Endothelial cell of umbilical vein (primary cell): ENCODE measurements at regions not wholly inside any gene's neighbourhood (a gene's known extent, or its start where the extent isn't known, plus 50 kb on each side); places are given as distances from the start of the nearest gene placed in this dataset.

Experiments used
- BruUV-seq: library from RNA; stranded (reverse); fragments of 400-500 nt; replicated peaks from 2 replicates; lab custom pipeline; 2021; lab: Mats Ljungman, UMichigan
- CTCF ChIA-PET: fragments of 300-600, 350-600 bp; sonication (Branson Sonifier 250); formaldehyde crosslinking; loops from one replicate; lab custom pipeline; 2021; ENCODE audit warnings: antibody characterized with exemption, inconsistent platforms; lab: Charles Lee
- POLR2A ChIA-PET: fragments of 300-600, 350-600 bp; sonication (Branson Sonifier 250); formaldehyde crosslinking; loops from one replicate; lab custom pipeline; 2021; ENCODE audit warnings: antibody characterized with exemption, inconsistent platforms; lab: Charles Lee
- DNase-seq: peaks from one replicate; pipeline ENCODE4 v3.0.0-alpha.2; 2011; ENCODE audit warnings: low read depth, low spot score
- FAIRE-seq: peaks from 2 replicates; lab custom pipeline; 2011; peaks lifted over from hg19 to GRCh38; lab: Jason Lieb, UNC
- H2AFZ ChIP-seq: 2 replicates; pipeline ENCODE4 v1.6.0; 2012; ENCODE audit warnings: low read depth, low read length, control low read depth, inconsistent platforms
- H3K27ac ChIP-seq: 2 replicates; pipeline ENCODE4 v1.5.1; 2011; ENCODE audit warnings: low read depth, mild to moderate bottlenecking, control low read depth, low read length, moderate library complexity; ENCODE audit not compliant: insufficient read depth
- H3K27me3 ChIP-seq, 2 experiments: 2 replicates each; pipeline versions ENCODE4 v1.6.0 to v1.6.1; 2011; ENCODE audit warnings: low read length in 2 of 2, mixed read lengths in 1 of 2; ENCODE audit not compliant: control insufficient read depth in 2 of 2, insufficient read depth in 2 of 2
- H3K36me3 ChIP-seq, 2 experiments: 2 replicates in 1 of 2; 3 replicates in 1 of 2; pipeline ENCODE4 v1.5.1; 2011; ENCODE audit warnings: low read length in 2 of 2, mild to moderate bottlenecking in 1 of 2, moderate library complexity in 1 of 2; ENCODE audit not compliant: control insufficient read depth in 2 of 2, insufficient read depth in 2 of 2; ENCODE audit errors: extremely low read depth in 1 of 2
- H3K4me1 ChIP-seq: 3 replicates; pipeline ENCODE4 v1.5.1; 2011; ENCODE audit warnings: mild to moderate bottlenecking, low read length; ENCODE audit not compliant: control insufficient read depth, insufficient read depth; ENCODE audit errors: extremely low read depth
- H3K4me2 ChIP-seq: 2 replicates; pipeline ENCODE4 v1.6.1; 2011; ENCODE audit warnings: low read length, control low read depth, mixed read lengths; ENCODE audit not compliant: insufficient read depth
- H3K4me3 ChIP-seq, 3 experiments: fragments of 200-600 bp in 1 of 3; sonication (generic), shearing (Covaris generic) in 1 of 3; replicated peaks in 1 of 3; 2 replicates each; pipeline ENCODE4 v1.5.1; 2011 to 2016; ENCODE audit warnings: control low read depth in 3 of 3, low read length in 3 of 3, mild to moderate bottlenecking in 2 of 3, inconsistent platforms in 1 of 3, low read depth in 1 of 3, moderate library complexity in 1 of 3; ENCODE audit not compliant: insufficient read depth in 1 of 3
- H3K79me2 ChIP-seq: 2 replicates; pipeline ENCODE4 v1.6.0; 2012; ENCODE audit warnings: low read length, inconsistent platforms; ENCODE audit not compliant: control insufficient read depth, insufficient read depth
- H3K9ac ChIP-seq: replicated peaks from 2 replicates; pipeline ENCODE3; 2011; ENCODE audit warnings: low read length, control low read depth; ENCODE audit not compliant: insufficient read depth; ENCODE audit errors: extremely low read depth
- H3K9me1 ChIP-seq: replicated peaks from 3 replicates; pipeline ENCODE4 v1.6.0; 2011; ENCODE audit warnings: mild to moderate bottlenecking, low read length; ENCODE audit not compliant: control insufficient read depth, insufficient read depth; ENCODE audit errors: extremely low read depth
- H3K9me3 ChIP-seq: replicated peaks from 2 replicates; pipeline ENCODE4 v1.5.1; 2012; ENCODE audit warnings: low read length, inconsistent platforms; ENCODE audit not compliant: control insufficient read depth, insufficient read depth
- H4K20me1 ChIP-seq: replicated peaks from 2 replicates; pipeline ENCODE3; 2011; ENCODE audit warnings: mild to moderate bottlenecking, low read length; ENCODE audit not compliant: control insufficient read depth, insufficient read depth; ENCODE audit errors: extremely low read depth
- CTCF ChIP-seq, 2 donors: IDR thresholded peaks; 1 replicate in 1 of 2; 2 replicates in 1 of 2; pipeline ENCODE4 v1.5.1; 2011; ENCODE audit warnings: low read length in 2 of 2, mild to moderate bottlenecking in 2 of 2, moderate library complexity in 2 of 2, control low read depth in 1 of 2, inconsistent platforms in 1 of 2, low read depth in 1 of 2; ENCODE audit not compliant: insufficient read depth in 1 of 2; ENCODE audit errors: extremely low read depth in 1 of 2
- EZH2 ChIP-seq: IDR thresholded peaks from 2 replicates; pipeline ENCODE4 v1.6.1; 2012; ENCODE audit warnings: borderline replicate concordance, low read depth, mild to moderate bottlenecking, moderate library complexity, low read length, inconsistent platforms; ENCODE audit not compliant: severe bottlenecking
- FOS ChIP-seq: IDR thresholded peaks from 2 replicates; pipeline ENCODE4 v1.6.1; 2011; ENCODE audit warnings: mild to moderate bottlenecking, low read length, moderate library complexity, borderline replicate concordance; ENCODE audit not compliant: insufficient read depth
- GATA2 ChIP-seq: IDR thresholded peaks from 2 replicates; pipeline ENCODE4 v1.7.0; 2011; ENCODE audit warnings: low read depth, mild to moderate bottlenecking, moderate library complexity, mixed read lengths, low read length; ENCODE audit not compliant: insufficient read length, insufficient read depth
- JUN ChIP-seq: IDR thresholded peaks from 2 replicates; pipeline ENCODE4 v1.6.1; 2011; ENCODE audit warnings: borderline replicate concordance, low read depth; ENCODE audit not compliant: insufficient read length, insufficient read depth
- MAX ChIP-seq: IDR thresholded peaks from 2 replicates; pipeline ENCODE4 v1.6.1; 2011; ENCODE audit not compliant: insufficient read depth, insufficient read length
- MYC ChIP-seq: IDR thresholded peaks from one replicate; pipeline ENCODE4 v1.6.1; 2011; ENCODE audit warnings: mild to moderate bottlenecking, low read depth, low read length
- POLR2A ChIP-seq: IDR thresholded peaks from 2 replicates; pipeline ENCODE4 v1.6.1; 2012; ENCODE audit warnings: low read depth, mild to moderate bottlenecking, control low read depth, low read length
- POLR2AphosphoS5 ChIP-seq: IDR thresholded peaks from 2 replicates; pipeline ENCODE4 v1.6.1; 2012; ENCODE audit warnings: low read depth, mild to moderate bottlenecking, control low read depth, low read length, moderate library complexity; ENCODE audit not compliant: insufficient read depth
- dilution Hi-C: fragments of 300-500 bp; cut with MboI; formaldehyde crosslinking; loops from one replicate; pipeline ENCODE4 v1.15.0; 2019; ENCODE audit warnings: low sequenced_read_pairs; ENCODE audit not compliant: extremely low pct_ligation_motif_present
- intact Hi-C: fragments of 100-400 bp; cut with micrococcal nuclease; formaldehyde crosslinking; loops from one replicate; pipeline ENCODE4 v1.10.0; 2022

- no peaks in the 10 kb centered on the region for H3K27me3 ChIP-seq
- DNase-seq (no peak), FAIRE-seq (no peak)
- no peaks in the 10 kb centered on the region for H3K79me2 ChIP-seq
- H3K9me3 ChIP-seq, result no peaks in the 10 kb centered on the region
- H3K36me3 ChIP-seq, result no peaks in the 10 kb centered on the region
- no peak overlapping the region for H3K9ac ChIP-seq
- no peak overlapping the region for H3K4me2 ChIP-seq
- TF ChIP-seq FOS (no peak), JUN (no peak), MYC (no peak), MAX (no peak), GATA2 (no peak), CTCF (IDR thresholded peaks at IDR 0.05; ENCODE audit: extremely low read depth in 1 of 2, insufficient read depth in 1 of 2, low read depth in 1 of 2, low read length in 2 of 2) (no peak), EZH2 (no peak), POLR2A (no peak), POLR2AphosphoS5 (no peak)
- H4K20me1 ChIP-seq, result no peaks in the 10 kb centered on the region
- CTCF ChIA-PET, result no interaction called here
- dilution Hi-C loops, result no loop called here
- H3K27ac ChIP-seq, result no peak overlapping the region
- H3K4me1 ChIP-seq, result no peaks in the 10 kb centered on the region
- H3K9me1 ChIP-seq, result no peaks in the 10 kb centered on the region
- intact Hi-C loops, result no loop called here
- H2AFZ ChIP-seq, result no peak overlapping the region
- no TSS peak for BruUV-seq
- no peak overlapping the region for H3K4me3 ChIP-seq
- POLR2A ChIA-PET, result no interaction called here
Observed at GRCh38 chr2:16043192-16043591, 102.8 kb downstream of the MYCN start.
